IMR-90 (cell line): ENCODE measurements at regions not wholly inside any gene's neighbourhood (a gene's known extent, or its start where the extent isn't known, plus 50 kb on each side); places are given as distances from the start of the nearest gene placed in this dataset.

Source experiments
- ATAC-seq: fragments of 200-7000 bp; cut with Tn5 transposase; 2 replicates; pipeline ENCODE4 v1.9.1; 2020; ENCODE audit warnings: low read depth, mild to moderate bottlenecking, moderate library complexity
- BruUV-seq: library from RNA; stranded (reverse); fragments of 400-500 nt; replicated peaks from 2 replicates; lab custom pipeline; 2021; lab: Mats Ljungman, UMichigan
- CTCF ChIA-PET: fragments of 300-600 bp; formaldehyde crosslinking; extraction: SDS; loops from one replicate; lab custom pipeline; 2021; ENCODE audit warnings: antibody characterized with exemption; lab: Yijun Ruan, JAX
- POLR2A ChIA-PET: fragments of 300-600 bp; sonication (Branson Sonifier 250); formaldehyde crosslinking; loops from one replicate; lab custom pipeline; 2022; ENCODE audit warnings: antibody characterized with exemption; ENCODE audit not compliant: unreplicated experiment; lab: Charles Lee
- DNase-seq: peaks from one replicate; pipeline ENCODE4 v3.0.0; 2013
- H2AFZ ChIP-seq: replicated peaks from 2 replicates; pipeline ENCODE3; 2013; ENCODE audit warnings: low read length, mild to moderate bottlenecking; ENCODE audit not compliant: poor library complexity
- H2AK5ac ChIP-seq: 2 replicates; pipeline ENCODE4 v1.6.1; 2013; ENCODE audit warnings: low read depth, low read length, inconsistent platforms
- H2AK9ac ChIP-seq: replicated peaks from 2 replicates; pipeline ENCODE3; 2013; ENCODE audit warnings: mild to moderate bottlenecking, low read depth, low read length, moderate library complexity; ENCODE audit not compliant: poor library complexity
- H2BK120ac ChIP-seq: 2 replicates; pipeline ENCODE4 v1.6.1; 2013; ENCODE audit warnings: low read depth, low read length, inconsistent platforms
- H2BK15ac ChIP-seq: 3 replicates; pipeline ENCODE4 v1.6.1; 2013; ENCODE audit warnings: low read depth, low read length, inconsistent platforms
- H2BK20ac ChIP-seq: 2 replicates; pipeline ENCODE4 v1.6.1; 2013; ENCODE audit warnings: low read depth, mild to moderate bottlenecking, inconsistent platforms, low read length, moderate library complexity
- H2BK5ac ChIP-seq: 2 replicates; pipeline ENCODE4 v1.6.1; 2013; ENCODE audit warnings: mild to moderate bottlenecking, low read depth, low read length, inconsistent platforms; ENCODE audit not compliant: poor library complexity, severe bottlenecking
- H3K14ac ChIP-seq: replicated peaks from 2 replicates; pipeline ENCODE4 v1.6.1; 2013; ENCODE audit warnings: low read depth, low read length, inconsistent platforms
- H3K18ac ChIP-seq: 2 replicates; pipeline ENCODE4 v1.6.1; 2013; ENCODE audit warnings: low read depth, low read length, control low read depth
- H3K23ac ChIP-seq: 2 replicates; pipeline ENCODE4 v1.6.1; 2013; ENCODE audit warnings: low read depth, low read length, inconsistent platforms
- H3K27ac ChIP-seq: 2 replicates; pipeline ENCODE4 v1.5.1; 2013; ENCODE audit warnings: mild to moderate bottlenecking, control low read depth, low read length; ENCODE audit not compliant: insufficient read depth
- H3K27me3 ChIP-seq: 2 replicates; pipeline ENCODE4 v1.6.1; 2013; ENCODE audit warnings: low read length; ENCODE audit not compliant: control insufficient read depth, insufficient read depth
- H3K36me3 ChIP-seq: 2 replicates; pipeline ENCODE4 v1.6.1; 2013; ENCODE audit warnings: low read length, mixed read lengths; ENCODE audit not compliant: control insufficient read depth, insufficient read depth
- H3K4ac ChIP-seq: 2 replicates; pipeline ENCODE4 v1.6.1; 2013; ENCODE audit warnings: low read depth, low read length, inconsistent platforms
- H3K4me1 ChIP-seq: 2 replicates; pipeline ENCODE4 v1.6.1; 2013; ENCODE audit warnings: low read length, mixed read lengths; ENCODE audit not compliant: control insufficient read depth, insufficient read depth
- H3K4me2 ChIP-seq: 2 replicates; pipeline ENCODE4 v1.6.1; 2013; ENCODE audit warnings: low read depth, mild to moderate bottlenecking, control low read depth, low read length, moderate library complexity
- H3K4me3 ChIP-seq: 2 replicates; pipeline ENCODE4 v1.5.1; 2013; ENCODE audit warnings: low read depth, mild to moderate bottlenecking, control low read depth, low read length, moderate library complexity; ENCODE audit not compliant: insufficient read depth
- H3K56ac ChIP-seq: 2 replicates; pipeline ENCODE4 v1.6.1; 2013; ENCODE audit warnings: low read length, inconsistent platforms; ENCODE audit not compliant: insufficient read depth; ENCODE audit errors: extremely low read depth
- H3K79me1 ChIP-seq, 2 experiments: 2 replicates each; pipeline ENCODE4 v1.6.1; 2013; ENCODE audit warnings: low read length in 2 of 2, inconsistent platforms in 1 of 2, low read depth in 1 of 2
- H3K9ac ChIP-seq: 2 replicates; pipeline ENCODE4 v1.6.1; 2013; ENCODE audit warnings: low read depth, low read length, control low read depth
- H3K9me1 ChIP-seq: 2 replicates; pipeline ENCODE4 v1.6.1; 2013; ENCODE audit warnings: low read length, inconsistent platforms; ENCODE audit not compliant: insufficient read depth
- H3K9me3 ChIP-seq: 2 replicates; pipeline ENCODE4 v1.6.1; 2013; ENCODE audit warnings: low read length; ENCODE audit not compliant: control insufficient read depth, insufficient read depth
- H4K20me1 ChIP-seq: 2 replicates; pipeline ENCODE4 v1.6.1; 2013; ENCODE audit warnings: low read length, inconsistent platforms; ENCODE audit not compliant: insufficient read depth
- H4K5ac ChIP-seq: 2 replicates; pipeline ENCODE4 v1.6.1; 2013; ENCODE audit warnings: mild to moderate bottlenecking, low read depth, low read length, control low read depth
- H4K8ac ChIP-seq, 2 experiments: 2 replicates each; pipeline ENCODE4 v1.6.1; 2013; ENCODE audit warnings: low read depth in 2 of 2, low read length in 2 of 2, control low read depth in 1 of 2, inconsistent platforms in 1 of 2
- H4K91ac ChIP-seq: 2 replicates; pipeline ENCODE4 v1.6.1; 2013; ENCODE audit warnings: low read depth, low read length, inconsistent platforms; ENCODE audit not compliant: insufficient read depth
- CEBPB ChIP-seq: IDR thresholded peaks from 2 replicates; pipeline ENCODE4 v1.6.1; 2012; ENCODE audit warnings: low read depth, low read length, improper control_type of control experiment
- CHD1 ChIP-seq: IDR thresholded peaks from 2 replicates; pipeline ENCODE4 v1.6.1; 2012; ENCODE audit warnings: low read depth, low read length, improper control_type of control experiment
- MAFK ChIP-seq: IDR thresholded peaks from 2 replicates; pipeline ENCODE4 v1.6.1; 2012; ENCODE audit warnings: low read depth, low read length, improper control_type of control experiment
- MXI1 ChIP-seq: IDR thresholded peaks from 2 replicates; pipeline ENCODE4 v1.6.1; 2012; ENCODE audit warnings: low read depth, mild to moderate bottlenecking, low read length, moderate library complexity, borderline replicate concordance
- POLR2A ChIP-seq: IDR thresholded peaks from 2 replicates; pipeline ENCODE4 v1.6.1; 2012; ENCODE audit warnings: mild to moderate bottlenecking, low read depth, low read length
- RAD21 ChIP-seq: IDR thresholded peaks from 2 replicates; pipeline ENCODE4 v1.6.1; 2012; ENCODE audit warnings: low read length, improper control_type of control experiment
- RFX5 ChIP-seq: IDR thresholded peaks from 2 replicates; pipeline ENCODE4 v1.8.0; 2012; ENCODE audit warnings: low read depth, mild to moderate bottlenecking, low read length, moderate library complexity
- WGBS, 2 experiments: methylation state at CpG; one replicate each; pipeline versions ENCODE4 v1.1.5 to v1.1.7; 2013; ENCODE audit warnings: missing lambda C conversion rate in 2 of 2; ENCODE audit not compliant: insufficient read length in 1 of 2; ENCODE audit errors: extremely low coverage in 2 of 2; 5-methylcytosine and 5-hydroxymethylcytosine counted together
- dilution Hi-C: fragments of 300-500 bp; cut with HindIII; formaldehyde crosslinking; loops from one replicate; pipeline ENCODE4 v1.14.3; 2018; ENCODE audit warnings: low sequenced_read_pairs; ENCODE audit not compliant: unreplicated experiment
- in situ Hi-C: fragments of 300-500 bp; cut with MboI; formaldehyde crosslinking; loops from 3 replicates; pipeline ENCODE4 v1.14.3; 2019; ENCODE audit warnings: low sequenced_read_pairs, inconsistent platforms, mixed read lengths
- intact Hi-C: fragments of 100-400 bp; cut with micrococcal nuclease; formaldehyde crosslinking; loops from 2 replicates; pipeline ENCODE4 v1.10.0; 2022
- TF ChIP-seq, protein P1 (sequence below): conservative IDR thresholded peaks from 2 replicates; pipeline ENCODE4 v1.5.1; 2012; ENCODE audit warnings: mild to moderate bottlenecking, low read depth, low read length, improper control_type of control experiment

GRCh38 chr5:8701251-8701650, 832.3 kb downstream of the MTRR start:
- BruUV-seq, result no TSS peak
- ChIA-PET CTCF (no interaction called here), POLR2A (no interaction called here)
- Histone ChIP-seq H4K91ac (peak overlapping the region; percentile 71), H3K56ac (no peak overlapping the region; the same call in 1 of the 2 replicates), H3K4me1 (peaks cover 11% of the 10 kb centered on the region), H3K27ac (peak overlapping the region; percentile 50; the same call in 1 of the 2 replicates), H3K14ac (peak overlapping the region; percentile 80), H3K36me3 (no peaks in the 10 kb centered on the region), H3K4me3 (no peak overlapping the region), H2AK9ac (no peak overlapping the region), H3K27me3 (no peaks in the 10 kb centered on the region), H4K5ac (peak overlapping the region; percentile 75), H2BK120ac (peak overlapping the region; percentile 94), H3K4me2 (peak overlapping the region; percentile 14; the same call in 1 of the 2 replicates), H3K9me1 (no peaks in the 10 kb centered on the region), H4K20me1 (no peaks in the 10 kb centered on the region), H2AFZ (peak overlapping the region; percentile 56), H3K9me3 (no peaks in the 10 kb centered on the region), H4K8ac (peak overlapping the region; percentile 33 to 78; a peak in 2 of 4 replicates), H3K18ac (peak overlapping the region; percentile 83), H2BK5ac (peak overlapping the region; percentile 28), H2BK15ac (peak overlapping the region; percentile 96), H3K4ac (peak overlapping the region; percentile 83), H3K9ac (no peak overlapping the region), H3K23ac (peak overlapping the region; percentile 41), H2AK5ac (no peak overlapping the region), H3K79me1 (no peaks in the 10 kb centered on the region), H2BK20ac (peak overlapping the region; percentile 15)
- TF ChIP-seq, protein P1, sequence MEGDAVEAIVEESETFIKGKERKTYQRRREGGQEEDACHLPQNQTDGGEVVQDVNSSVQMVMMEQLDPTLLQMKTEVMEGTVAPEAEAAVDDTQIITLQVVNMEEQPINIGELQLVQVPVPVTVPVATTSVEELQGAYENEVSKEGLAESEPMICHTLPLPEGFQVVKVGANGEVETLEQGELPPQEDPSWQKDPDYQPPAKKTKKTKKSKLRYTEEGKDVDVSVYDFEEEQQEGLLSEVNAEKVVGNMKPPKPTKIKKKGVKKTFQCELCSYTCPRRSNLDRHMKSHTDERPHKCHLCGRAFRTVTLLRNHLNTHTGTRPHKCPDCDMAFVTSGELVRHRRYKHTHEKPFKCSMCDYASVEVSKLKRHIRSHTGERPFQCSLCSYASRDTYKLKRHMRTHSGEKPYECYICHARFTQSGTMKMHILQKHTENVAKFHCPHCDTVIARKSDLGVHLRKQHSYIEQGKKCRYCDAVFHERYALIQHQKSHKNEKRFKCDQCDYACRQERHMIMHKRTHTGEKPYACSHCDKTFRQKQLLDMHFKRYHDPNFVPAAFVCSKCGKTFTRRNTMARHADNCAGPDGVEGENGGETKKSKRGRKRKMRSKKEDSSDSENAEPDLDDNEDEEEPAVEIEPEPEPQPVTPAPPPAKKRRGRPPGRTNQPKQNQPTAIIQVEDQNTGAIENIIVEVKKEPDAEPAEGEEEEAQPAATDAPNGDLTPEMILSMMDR, result no peak
- no peak for TF ChIP-seq MAFK
- TF ChIP-seq POLR2A, result no peak
- TF ChIP-seq MXI1, result no peak
- no peak for TF ChIP-seq RAD21
- no peak for TF ChIP-seq CEBPB
- no peak for TF ChIP-seq CHD1
- TF ChIP-seq RFX5, result no peak
- in situ Hi-C loops (no loop called here), dilution Hi-C loops (no loop called here), intact Hi-C loops (no loop called here)
- DNase-seq, result peak; percentile 1
- WGBS, 2 experiments, result no CpG with 5 or more reads among the region's 2 CpGs
- ATAC-seq, result no peak; the same call in 1 of the 2 replicates
